PC-9 (cell line): ENCODE measurements at regions not wholly inside any gene's neighbourhood (a gene's known extent, or its start where the extent isn't known, plus 50 kb on each side); places are given as distances from the start of the nearest gene placed in this dataset.

Source experiments
- EZH2 ChIP-seq: fragments of 200-600 bp; sonication (generic); IDR thresholded peaks from 2 replicates; pipeline ENCODE4 v1.8.0; 2017; ENCODE audit warnings: antibody characterized with exemption, low read depth
- TF ChIP-seq, protein P1 (sequence below): fragments of 200-600 bp; sonication (generic); conservative IDR thresholded peaks from 2 replicates; pipeline ENCODE4 v1.6.1; 2017; ENCODE audit warnings: mixed run types, antibody characterized with exemption, mild to moderate bottlenecking, moderate library complexity

DNA sequence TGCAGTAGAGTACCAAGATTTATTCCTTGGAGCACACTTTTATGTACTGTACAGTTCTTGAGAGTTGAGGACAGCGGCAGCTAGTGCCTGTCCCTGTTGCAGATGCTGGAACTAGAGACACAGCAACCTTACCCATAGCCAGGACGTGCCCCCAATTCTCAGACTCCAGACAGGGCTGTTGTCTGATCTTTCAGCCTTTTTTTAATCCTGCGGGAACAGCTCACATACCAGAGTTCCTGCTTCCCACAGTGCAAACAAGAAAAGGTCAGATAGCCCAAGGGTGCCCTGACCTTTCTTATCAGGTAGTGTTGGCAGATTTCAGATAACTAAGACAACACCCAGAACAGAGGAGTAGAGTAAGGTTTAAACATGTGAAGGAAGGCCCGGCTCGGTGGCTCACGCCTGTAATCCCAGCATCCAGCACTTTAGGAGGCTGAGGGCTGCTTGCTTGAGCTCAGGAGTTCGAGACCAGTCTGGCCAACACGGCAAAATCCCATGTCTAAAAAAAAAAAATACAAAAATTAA, 78.5 kb downstream of the DOP1B start:
- TF ChIP-seq, protein P1, sequence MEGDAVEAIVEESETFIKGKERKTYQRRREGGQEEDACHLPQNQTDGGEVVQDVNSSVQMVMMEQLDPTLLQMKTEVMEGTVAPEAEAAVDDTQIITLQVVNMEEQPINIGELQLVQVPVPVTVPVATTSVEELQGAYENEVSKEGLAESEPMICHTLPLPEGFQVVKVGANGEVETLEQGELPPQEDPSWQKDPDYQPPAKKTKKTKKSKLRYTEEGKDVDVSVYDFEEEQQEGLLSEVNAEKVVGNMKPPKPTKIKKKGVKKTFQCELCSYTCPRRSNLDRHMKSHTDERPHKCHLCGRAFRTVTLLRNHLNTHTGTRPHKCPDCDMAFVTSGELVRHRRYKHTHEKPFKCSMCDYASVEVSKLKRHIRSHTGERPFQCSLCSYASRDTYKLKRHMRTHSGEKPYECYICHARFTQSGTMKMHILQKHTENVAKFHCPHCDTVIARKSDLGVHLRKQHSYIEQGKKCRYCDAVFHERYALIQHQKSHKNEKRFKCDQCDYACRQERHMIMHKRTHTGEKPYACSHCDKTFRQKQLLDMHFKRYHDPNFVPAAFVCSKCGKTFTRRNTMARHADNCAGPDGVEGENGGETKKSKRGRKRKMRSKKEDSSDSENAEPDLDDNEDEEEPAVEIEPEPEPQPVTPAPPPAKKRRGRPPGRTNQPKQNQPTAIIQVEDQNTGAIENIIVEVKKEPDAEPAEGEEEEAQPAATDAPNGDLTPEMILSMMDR, result no peak
- TF ChIP-seq EZH2, result no peak
